Prostate gland (tissue), 2 donors: ENCODE measurements at regions not wholly inside any gene's neighbourhood (a gene's known extent, or its start where the extent isn't known, plus 50 kb on each side); places are given as distances from the start of the nearest gene placed in this dataset.

Experiments
- CTCF ChIP-seq, 4 experiments: fragments of 200-600 bp in 2 of 4; fragments of 450-650 bp in 2 of 4; sonication (generic) in 2 of 4; IDR thresholded peaks; 1 replicate in 3 of 4; 2 replicates in 1 of 4; pipeline ENCODE4 v1.5.1; 2016 to 2019; ENCODE audit warnings: antibody characterized with exemption in 4 of 4, mild to moderate bottlenecking in 2 of 4, moderate library complexity in 2 of 4
- POLR2A ChIP-seq: fragments of 450-650 bp; IDR thresholded peaks from one replicate; pipeline ENCODE4 v1.6.1; 2016; ENCODE audit warnings: antibody characterized with exemption, mild to moderate bottlenecking
- POLR2AphosphoS5 ChIP-seq: sonication (generic); formaldehyde crosslinking; IDR thresholded peaks from one replicate; pipeline ENCODE4 v1.6.1; 2017; ENCODE audit warnings: antibody characterized with exemption

- TF ChIP-seq POLR2A (no peak), CTCF (IDR thresholded peaks at IDR 0.05) (no peak), POLR2AphosphoS5 (no peak)
Measured at GRCh38 chr20:48293671-48294070, 508.4 kb upstream of the SULF2 start.
